KMS-11 (cell line): ENCODE measurements at regions not wholly inside any gene's neighbourhood (a gene's known extent, or its start where the extent isn't known, plus 50 kb on each side); places are given as distances from the start of the nearest gene placed in this dataset.

Source experiments
- H2AFZ ChIP-seq: fragments of 200-600 bp; sonication (generic); 2 replicates; pipeline ENCODE4 v1.6.1; 2016; ENCODE audit warnings: antibody characterized with exemption, mixed run types, low read depth
- H3K27ac ChIP-seq: fragments of 200-600 bp; sonication (generic); 2 replicates; pipeline ENCODE4 v1.6.1; 2016; ENCODE audit warnings: mild to moderate bottlenecking, mixed run types
- H3K27me3 ChIP-seq: fragments of 200-600 bp; sonication (generic); 2 replicates; pipeline ENCODE4 v1.6.1; 2017; ENCODE audit warnings: mild to moderate bottlenecking, low read depth, mixed run types, moderate library complexity; ENCODE audit not compliant: insufficient read depth
- H3K36me3 ChIP-seq: fragments of 200-600 bp; sonication (generic); 2 replicates; pipeline ENCODE4 v1.6.1; 2017; ENCODE audit warnings: mild to moderate bottlenecking, mixed run types; ENCODE audit not compliant: insufficient read depth
- H3K4me1 ChIP-seq: fragments of 200-600 bp; sonication (generic); 2 replicates; pipeline ENCODE4 v1.6.1; 2016; ENCODE audit warnings: mild to moderate bottlenecking, low read depth, mixed run types; ENCODE audit not compliant: poor library complexity, severe bottlenecking
- H3K4me2 ChIP-seq: fragments of 200-600 bp; sonication (generic); 2 replicates; pipeline ENCODE4 v1.7.0; 2016; ENCODE audit warnings: mild to moderate bottlenecking, mixed run types
- H3K4me3 ChIP-seq: fragments of 200-600 bp; sonication (generic); IDR thresholded peaks from 2 replicates; pipeline ENCODE4 v1.6.1; 2017; ENCODE audit warnings: low read depth, low read length, mixed read lengths; ENCODE audit not compliant: insufficient read depth
- H3K79me2 ChIP-seq: fragments of 200-600 bp; sonication (generic); 2 replicates; pipeline ENCODE4 v1.6.1; 2016; ENCODE audit warnings: low read depth, mixed run types; ENCODE audit not compliant: insufficient read depth
- H3K9ac ChIP-seq: fragments of 200-600 bp; sonication (generic); 2 replicates; pipeline ENCODE4 v1.6.1; 2016; ENCODE audit warnings: mild to moderate bottlenecking, mixed run types
- H4K20me1 ChIP-seq: fragments of 200-600 bp; sonication (generic); 2 replicates; pipeline ENCODE4 v1.6.1; 2016; ENCODE audit warnings: mild to moderate bottlenecking, mixed run types; ENCODE audit not compliant: insufficient read depth
- TF ChIP-seq, protein P1 (sequence below): fragments of 200-600 bp; sonication (generic); conservative IDR thresholded peaks from 2 replicates; pipeline ENCODE4 v1.6.1; 2017; ENCODE audit warnings: low read depth, mild to moderate bottlenecking, antibody characterized with exemption, low read length, moderate library complexity, mixed read lengths

DNA sequence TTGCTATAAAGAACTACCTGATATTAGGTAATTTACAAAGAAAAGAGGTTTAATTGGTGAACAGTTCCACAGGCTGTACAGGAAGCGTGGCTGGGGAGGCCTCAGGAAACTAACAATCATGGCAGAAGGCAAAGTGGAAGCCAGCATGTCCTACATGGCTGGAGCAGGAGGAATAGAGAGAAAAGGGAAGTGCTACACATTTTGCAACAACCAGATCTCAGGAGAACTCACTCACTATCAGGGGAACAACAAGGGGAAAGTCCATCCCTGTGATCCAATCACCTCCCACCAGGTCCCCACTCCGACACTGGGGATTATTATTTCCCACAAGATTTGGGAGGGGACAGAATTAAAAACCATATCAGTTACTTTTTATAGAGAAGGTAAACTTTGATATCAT, 273.5 kb upstream of the MMADHC start:
- TF ChIP-seq, protein P1, sequence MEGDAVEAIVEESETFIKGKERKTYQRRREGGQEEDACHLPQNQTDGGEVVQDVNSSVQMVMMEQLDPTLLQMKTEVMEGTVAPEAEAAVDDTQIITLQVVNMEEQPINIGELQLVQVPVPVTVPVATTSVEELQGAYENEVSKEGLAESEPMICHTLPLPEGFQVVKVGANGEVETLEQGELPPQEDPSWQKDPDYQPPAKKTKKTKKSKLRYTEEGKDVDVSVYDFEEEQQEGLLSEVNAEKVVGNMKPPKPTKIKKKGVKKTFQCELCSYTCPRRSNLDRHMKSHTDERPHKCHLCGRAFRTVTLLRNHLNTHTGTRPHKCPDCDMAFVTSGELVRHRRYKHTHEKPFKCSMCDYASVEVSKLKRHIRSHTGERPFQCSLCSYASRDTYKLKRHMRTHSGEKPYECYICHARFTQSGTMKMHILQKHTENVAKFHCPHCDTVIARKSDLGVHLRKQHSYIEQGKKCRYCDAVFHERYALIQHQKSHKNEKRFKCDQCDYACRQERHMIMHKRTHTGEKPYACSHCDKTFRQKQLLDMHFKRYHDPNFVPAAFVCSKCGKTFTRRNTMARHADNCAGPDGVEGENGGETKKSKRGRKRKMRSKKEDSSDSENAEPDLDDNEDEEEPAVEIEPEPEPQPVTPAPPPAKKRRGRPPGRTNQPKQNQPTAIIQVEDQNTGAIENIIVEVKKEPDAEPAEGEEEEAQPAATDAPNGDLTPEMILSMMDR, result no peak
- Histone ChIP-seq H4K20me1 (no peaks in the 10 kb centered on the region), H3K9ac (no peak overlapping the region), H3K27ac (no peak overlapping the region), H3K4me2 (peak overlapping the region; percentile 30), H3K27me3 (no peaks in the 10 kb centered on the region), H3K4me3 (no peak overlapping the region), H3K79me2 (no peaks in the 10 kb centered on the region), H3K4me1 (peaks cover 46% of the 10 kb centered on the region), H2AFZ (no peak overlapping the region), H3K36me3 (no peaks in the 10 kb centered on the region)

DNA sequence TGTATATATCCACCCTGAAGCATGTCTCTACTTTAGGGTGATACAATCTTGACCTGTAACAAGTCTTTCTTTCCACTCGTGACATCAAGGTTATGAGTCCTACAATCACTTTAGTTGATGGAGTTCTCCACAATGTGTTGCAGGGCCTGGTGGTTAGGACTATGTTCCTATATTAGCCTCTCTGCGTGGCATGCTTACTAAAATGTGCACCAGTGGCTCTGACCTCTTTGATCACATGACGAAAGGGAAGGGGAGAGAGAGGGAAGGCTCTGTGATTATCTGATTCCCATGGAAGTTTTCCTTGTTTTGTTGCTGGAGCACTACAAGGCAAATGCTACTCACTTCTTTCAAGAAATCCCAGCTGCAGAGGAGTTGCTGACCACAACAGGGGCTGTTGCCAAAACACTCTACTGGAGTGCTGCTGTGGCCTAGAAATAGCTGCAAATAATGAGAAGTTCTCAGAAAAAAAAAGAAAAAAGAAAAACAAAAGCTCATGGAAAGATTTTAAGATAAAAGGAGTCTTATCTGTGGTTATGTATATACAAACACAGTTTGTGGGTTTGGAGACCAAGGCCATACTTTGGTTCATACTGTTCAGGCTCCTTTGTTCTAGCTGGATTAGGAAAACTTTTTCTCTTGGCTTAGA, 272.8 kb upstream of the MMADHC start:
- Histone ChIP-seq H3K27ac (no peak overlapping the region), H3K79me2 (no peaks in the 10 kb centered on the region), H3K4me3 (no peak overlapping the region), H3K36me3 (no peaks in the 10 kb centered on the region), H3K4me1 (peaks cover 46% of the 10 kb centered on the region), H2AFZ (no peak overlapping the region), H4K20me1 (no peaks in the 10 kb centered on the region), H3K27me3 (no peaks in the 10 kb centered on the region), H3K4me2 (peak overlapping the region; percentile 30), H3K9ac (no peak overlapping the region)
- TF ChIP-seq, protein P1, result no peak

DNA sequence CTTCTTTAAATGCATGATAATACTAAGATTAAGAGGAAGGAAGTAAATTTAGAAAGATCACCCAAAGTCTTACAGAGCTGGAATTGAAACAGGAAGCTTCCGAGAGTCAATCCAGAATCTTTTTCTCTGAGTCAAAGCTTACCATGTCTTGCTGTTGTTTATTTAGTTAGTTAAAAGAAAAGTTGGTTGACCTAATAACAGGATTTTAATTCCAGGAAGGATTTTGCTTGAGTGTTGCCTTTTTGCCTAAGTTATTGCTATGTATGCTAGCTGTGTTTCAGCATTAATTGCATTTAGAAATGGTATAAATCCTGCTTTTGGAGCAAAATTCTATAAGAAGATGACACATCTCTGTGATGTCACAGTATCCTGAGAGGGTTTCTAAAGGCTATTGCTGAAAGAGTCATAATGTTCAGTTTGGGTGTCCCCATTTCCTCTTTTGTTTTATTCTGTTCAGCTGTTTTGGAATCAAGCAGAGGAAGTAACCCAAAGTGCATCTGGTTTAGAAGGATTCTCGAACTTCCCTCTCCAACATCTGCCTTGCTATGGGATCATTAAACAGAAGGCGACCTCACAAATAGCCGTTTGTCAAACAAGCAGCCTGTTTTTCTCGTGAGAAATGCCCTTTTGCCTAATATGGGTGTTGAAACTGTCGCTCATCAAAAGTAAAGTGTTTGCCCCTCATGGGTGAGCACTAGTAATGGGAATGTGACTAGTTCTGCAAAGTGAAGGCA, 271.5 kb upstream of the MMADHC start:
- peak overlapping the region; percentile 22; the same call in 1 of the 2 replicates for H3K4me2 ChIP-seq

DNA sequence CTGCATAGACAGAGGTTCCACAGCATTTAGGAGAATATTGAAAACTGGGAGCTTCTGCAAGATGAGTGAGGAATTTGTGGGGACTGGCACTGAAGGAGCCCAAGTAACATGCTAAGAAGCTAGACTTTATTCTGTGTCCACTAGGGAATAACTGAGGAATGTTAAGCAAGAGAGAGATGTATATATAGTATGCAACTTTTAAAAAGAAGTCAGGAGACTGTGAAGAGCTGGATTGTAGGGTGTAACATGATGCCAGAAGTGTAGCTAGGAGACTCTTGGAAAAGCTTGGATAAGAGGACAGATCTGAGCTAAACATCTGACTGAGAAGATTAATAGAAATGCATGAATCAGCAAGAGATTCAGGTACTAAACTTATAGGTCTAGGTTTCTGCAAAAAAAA, 270.6 kb upstream of the MMADHC start:
- Histone ChIP-seq H3K36me3 (no peaks in the 10 kb centered on the region), H3K27me3 (no peaks in the 10 kb centered on the region), H3K4me3 (no peak overlapping the region), H3K27ac (no peak overlapping the region), H3K9ac (no peak overlapping the region), H2AFZ (no peak overlapping the region), H3K4me2 (peak overlapping the region; percentile 22; the same call in 1 of the 2 replicates), H4K20me1 (no peaks in the 10 kb centered on the region), H3K4me1 (peaks cover 46% of the 10 kb centered on the region), H3K79me2 (no peaks in the 10 kb centered on the region)
- TF ChIP-seq, protein P1, result no peak

More for the DNA sequence above, 271.5 kb upstream of the MMADHC start:
- H3K9ac ChIP-seq, result no peak overlapping the region
- no peak overlapping the region; the same call in 1 of the 2 replicates for H3K27ac ChIP-seq
- H3K4me3 ChIP-seq, result no peak overlapping the region
- no peak overlapping the region; the same call in 1 of the 2 replicates for H2AFZ ChIP-seq
- H3K27me3 ChIP-seq, result no peaks in the 10 kb centered on the region
- no peaks in the 10 kb centered on the region for H4K20me1 ChIP-seq
- TF ChIP-seq, protein P1, result no peak
- H3K4me1 ChIP-seq, result peaks cover 46% of the 10 kb centered on the region
- H3K36me3 ChIP-seq, result no peaks in the 10 kb centered on the region
- H3K79me2 ChIP-seq, result no peaks in the 10 kb centered on the region
